BLaER1 (cell line): ENCODE measurements at regions not wholly inside any gene's neighbourhood (a gene's known extent, or its start where the extent isn't known, plus 50 kb on each side); places are given as distances from the start of the nearest gene placed in this dataset.

Experiments used
- H3K27ac ChIP-seq: shearing (Covaris generic); formaldehyde crosslinking; 2 replicates; pipeline ENCODE4 v1.8.1; 2022
- H3K27me3 ChIP-seq: shearing (Covaris generic); formaldehyde crosslinking; 2 replicates; pipeline ENCODE4 v1.8.1; 2022
- H3K36me3 ChIP-seq: shearing (Covaris generic); formaldehyde crosslinking; 2 replicates; pipeline ENCODE4 v1.8.1; 2022
- H3K4me1 ChIP-seq: shearing (Covaris generic); formaldehyde crosslinking; 2 replicates; pipeline ENCODE4 v1.8.1; 2022
- H3K4me2 ChIP-seq: shearing (Covaris generic); formaldehyde crosslinking; 2 replicates; pipeline ENCODE4 v1.8.1; 2022
- H3K4me3 ChIP-seq: shearing (Covaris generic); formaldehyde crosslinking; 2 replicates; pipeline ENCODE4 v1.8.1; 2022
- H3K9ac ChIP-seq: shearing (Covaris generic); formaldehyde crosslinking; 2 replicates; pipeline ENCODE4 v1.8.1; 2022
- H3K9me3 ChIP-seq: shearing (Covaris generic); formaldehyde crosslinking; 2 replicates; pipeline ENCODE4 v1.8.1; 2022
- H4K20me1 ChIP-seq: shearing (Covaris generic); formaldehyde crosslinking; 2 replicates; pipeline ENCODE4 v1.8.1; 2022
- Cebpa-rat ChIP-seq: shearing (Covaris generic); IDR thresholded peaks from 2 replicates; pipeline ENCODE4 v1.8.1; 2022

DNA sequence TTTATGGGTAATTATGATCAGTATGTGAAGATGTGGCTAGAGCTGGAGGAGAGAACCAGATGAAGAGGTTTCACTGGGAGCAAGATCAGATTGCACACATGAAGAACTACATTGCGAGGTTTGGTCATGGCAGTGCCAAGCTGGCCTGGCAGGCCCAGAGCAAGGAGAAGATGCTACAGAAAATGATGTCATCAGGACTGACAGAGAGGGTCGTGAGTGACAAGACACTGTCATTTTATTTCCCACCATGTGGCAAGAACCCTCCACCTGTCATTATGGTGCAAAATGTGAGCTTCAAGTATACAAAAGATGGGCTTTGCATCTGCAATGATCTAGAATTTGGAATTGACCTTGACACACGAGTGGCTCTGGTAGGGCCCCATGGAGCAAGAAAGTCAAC is 168.3 kb downstream of the C3orf38 start:
- no peak overlapping the region for H3K27ac ChIP-seq
- no peaks in the 10 kb centered on the region for H4K20me1 ChIP-seq
- H3K4me1 ChIP-seq, result no peaks in the 10 kb centered on the region
- H3K9me3 ChIP-seq, result no peaks in the 10 kb centered on the region
- TF ChIP-seq Cebpa-rat, result no peak
- no peak overlapping the region for H3K9ac ChIP-seq
- H3K27me3 ChIP-seq, result no peaks in the 10 kb centered on the region
- H3K4me3 ChIP-seq, result no peak overlapping the region
- no peaks in the 10 kb centered on the region for H3K36me3 ChIP-seq
- no peak overlapping the region for H3K4me2 ChIP-seq

DNA sequence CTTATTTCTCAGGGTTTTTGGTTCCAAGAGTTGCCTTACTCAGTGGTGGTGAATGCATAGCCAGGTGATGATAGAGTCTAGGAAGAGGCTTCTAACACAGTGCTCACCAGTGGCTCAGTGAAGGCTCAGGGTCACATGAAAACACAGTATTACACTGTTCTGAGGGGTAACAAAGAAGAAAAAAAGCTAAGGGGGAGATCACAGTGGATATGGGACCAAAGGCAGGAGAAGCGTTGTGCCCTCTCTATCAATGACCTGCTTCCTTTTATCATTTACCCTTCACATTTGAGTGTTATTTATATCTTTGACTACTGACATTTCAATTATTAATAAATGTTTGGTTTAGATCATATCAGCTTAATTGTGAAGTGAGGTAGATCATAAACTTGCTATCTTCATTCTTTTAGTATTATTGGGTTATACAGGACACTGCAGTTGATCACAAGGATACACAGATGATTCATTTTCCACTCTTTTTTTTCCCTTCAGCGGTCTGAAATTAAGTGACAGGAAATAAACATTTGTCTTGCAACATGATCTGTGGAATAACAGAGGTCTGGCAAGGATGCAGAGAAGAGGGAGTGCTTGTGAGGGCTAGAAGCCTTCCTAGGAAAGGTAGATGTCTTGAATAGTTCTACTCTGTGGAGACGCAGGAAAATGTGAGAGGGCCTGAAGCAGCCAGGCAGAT is 171.7 kb downstream of the C3orf38 start:
- no peaks in the 10 kb centered on the region for H3K4me1 ChIP-seq

DNA sequence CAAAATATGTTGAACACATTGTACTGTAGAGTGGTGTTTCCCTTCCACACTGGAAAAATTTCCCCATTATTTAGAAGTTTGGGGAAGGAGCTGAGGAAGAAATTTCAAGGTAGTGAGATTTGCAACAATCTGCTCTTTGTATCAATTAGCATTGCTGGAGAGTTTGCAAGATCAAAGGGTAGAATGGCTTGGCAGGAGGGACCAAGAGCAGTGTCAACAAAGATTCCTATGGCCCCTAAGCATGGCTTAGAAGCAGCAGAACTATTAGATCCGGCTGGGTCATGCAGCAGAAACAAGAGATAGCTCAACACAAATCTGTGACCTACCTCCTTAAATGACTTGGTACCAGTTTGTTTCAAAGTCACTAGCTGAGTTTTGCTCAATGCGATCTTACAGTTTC is 175.0 kb downstream of the C3orf38 start:
- no peak overlapping the region for H3K9ac ChIP-seq
- H3K4me1 ChIP-seq, result no peaks in the 10 kb centered on the region
- no peaks in the 10 kb centered on the region for H4K20me1 ChIP-seq
- H3K4me2 ChIP-seq, result no peak overlapping the region
- no peaks in the 10 kb centered on the region for H3K27me3 ChIP-seq
- no peaks in the 10 kb centered on the region for H3K9me3 ChIP-seq
- no peak for TF ChIP-seq Cebpa-rat
- H3K27ac ChIP-seq, result no peak overlapping the region
- H3K4me3 ChIP-seq, result no peak overlapping the region
- no peaks in the 10 kb centered on the region for H3K36me3 ChIP-seq

More for the DNA sequence above, 171.7 kb downstream of the C3orf38 start:
- Histone ChIP-seq H3K36me3 (no peaks in the 10 kb centered on the region), H3K27me3 (no peaks in the 10 kb centered on the region), H3K9ac (no peak overlapping the region), H3K4me3 (no peak overlapping the region), H3K4me2 (no peak overlapping the region), H3K27ac (no peak overlapping the region), H4K20me1 (no peaks in the 10 kb centered on the region), H3K9me3 (no peaks in the 10 kb centered on the region)
- TF ChIP-seq Cebpa-rat, result no peak

DNA sequence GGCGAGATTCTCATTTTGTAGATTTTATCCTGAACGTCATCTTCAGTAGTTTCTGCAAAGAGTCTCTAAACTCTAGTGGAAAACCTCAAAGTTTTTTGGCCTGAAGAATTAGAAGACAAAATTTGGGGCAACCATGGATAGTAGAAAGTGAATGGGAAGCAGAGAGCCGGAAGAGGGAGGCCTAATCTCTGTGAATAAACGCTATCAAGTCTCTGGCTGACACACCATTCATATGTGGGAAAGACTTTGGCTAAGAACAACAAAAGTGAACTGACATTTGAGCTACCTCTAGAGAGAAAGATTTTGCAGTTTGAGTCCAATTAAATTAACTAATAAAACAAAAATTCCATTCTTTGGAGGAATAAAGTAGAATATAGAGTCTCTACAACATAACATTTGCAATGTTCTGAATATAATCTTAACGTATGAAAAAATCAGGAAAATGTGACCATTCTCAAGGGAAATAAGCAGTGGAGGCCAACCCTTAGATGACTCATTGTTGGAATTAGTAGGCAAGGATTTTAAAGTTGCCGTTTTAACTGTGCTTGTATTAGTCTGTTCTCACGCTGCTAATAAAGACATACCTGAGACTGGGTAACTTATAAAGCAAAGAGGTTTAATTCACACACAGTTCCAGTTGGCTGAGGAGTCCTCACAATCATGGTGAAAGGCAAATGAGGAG is 184.6 kb downstream of the C3orf38 start:
- H3K4me3 ChIP-seq, result no peak overlapping the region
- H3K27ac ChIP-seq, result no peak overlapping the region
- no peaks in the 10 kb centered on the region for H3K4me1 ChIP-seq
- TF ChIP-seq Cebpa-rat, result no peak
- no peaks in the 10 kb centered on the region for H3K36me3 ChIP-seq
- H3K27me3 ChIP-seq, result no peaks in the 10 kb centered on the region
- H4K20me1 ChIP-seq, result no peaks in the 10 kb centered on the region
- no peaks in the 10 kb centered on the region for H3K9me3 ChIP-seq
- no peak overlapping the region for H3K9ac ChIP-seq
- H3K4me2 ChIP-seq, result no peak overlapping the region

DNA sequence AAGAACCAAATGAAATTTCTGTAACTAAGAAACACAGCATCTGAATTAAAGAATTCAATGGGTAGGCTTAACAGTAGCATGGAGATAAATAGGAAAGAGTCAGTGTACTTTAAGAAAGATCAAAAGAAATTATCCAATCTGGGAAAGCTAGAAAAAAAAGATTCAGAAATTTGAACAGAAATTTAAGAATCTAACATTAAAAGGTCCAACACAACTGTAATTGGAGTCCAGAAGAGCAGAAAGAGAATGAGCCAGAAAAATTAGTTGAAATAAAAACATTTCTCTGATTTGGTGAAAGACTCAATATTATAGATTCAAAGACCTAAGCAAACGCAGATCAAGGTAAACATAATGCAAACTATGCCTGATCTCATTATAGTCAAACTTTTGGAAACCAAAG is 187.1 kb downstream of the C3orf38 start:
- no peaks in the 10 kb centered on the region for H3K9me3 ChIP-seq
- no peaks in the 10 kb centered on the region for H3K36me3 ChIP-seq
- H3K4me1 ChIP-seq, result no peaks in the 10 kb centered on the region
- TF ChIP-seq Cebpa-rat, result no peak
- H3K27me3 ChIP-seq, result no peaks in the 10 kb centered on the region
- H4K20me1 ChIP-seq, result no peaks in the 10 kb centered on the region
- no peak overlapping the region for H3K4me2 ChIP-seq
- H3K27ac ChIP-seq, result no peak overlapping the region
- no peak overlapping the region for H3K9ac ChIP-seq
- H3K4me3 ChIP-seq, result no peak overlapping the region

DNA sequence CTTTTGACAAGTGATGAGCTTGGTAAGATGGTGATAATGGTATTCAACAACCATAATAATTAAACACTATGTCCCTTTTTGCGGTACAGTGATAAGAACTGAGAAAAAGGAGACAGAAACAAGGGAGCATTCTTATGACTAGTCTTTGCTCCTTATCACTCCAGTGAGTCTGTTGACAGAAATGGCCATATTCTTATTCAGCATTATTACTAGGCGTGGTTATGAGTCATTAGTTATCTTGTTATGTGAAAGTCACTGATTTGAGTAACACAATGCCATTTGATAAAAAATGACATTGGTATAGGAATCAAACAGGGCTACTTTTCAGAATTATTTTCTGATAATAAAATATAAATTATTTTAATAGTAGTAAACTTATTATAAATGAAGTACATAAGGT is 193.5 kb downstream of the C3orf38 start:
- Histone ChIP-seq H3K4me2 (no peak overlapping the region), H4K20me1 (no peaks in the 10 kb centered on the region), H3K27ac (no peak overlapping the region), H3K9ac (no peak overlapping the region), H3K9me3 (peaks cover 4% of the 10 kb centered on the region; the same call in 1 of the 2 replicates), H3K4me3 (no peak overlapping the region), H3K4me1 (no peaks in the 10 kb centered on the region), H3K36me3 (no peaks in the 10 kb centered on the region), H3K27me3 (no peaks in the 10 kb centered on the region)
- TF ChIP-seq Cebpa-rat, result no peak

GRCh38 chr3:88346643-88347042 is 196.9 kb downstream of the C3orf38 start:
- Histone ChIP-seq H4K20me1 (no peaks in the 10 kb centered on the region), H3K4me1 (no peaks in the 10 kb centered on the region), H3K36me3 (no peaks in the 10 kb centered on the region), H3K9me3 (peaks cover 4% of the 10 kb centered on the region; the same call in 1 of the 2 replicates), H3K4me2 (no peak overlapping the region), H3K27me3 (no peaks in the 10 kb centered on the region), H3K4me3 (no peak overlapping the region), H3K27ac (no peak overlapping the region), H3K9ac (no peak overlapping the region)
- TF ChIP-seq Cebpa-rat, result no peak

DNA sequence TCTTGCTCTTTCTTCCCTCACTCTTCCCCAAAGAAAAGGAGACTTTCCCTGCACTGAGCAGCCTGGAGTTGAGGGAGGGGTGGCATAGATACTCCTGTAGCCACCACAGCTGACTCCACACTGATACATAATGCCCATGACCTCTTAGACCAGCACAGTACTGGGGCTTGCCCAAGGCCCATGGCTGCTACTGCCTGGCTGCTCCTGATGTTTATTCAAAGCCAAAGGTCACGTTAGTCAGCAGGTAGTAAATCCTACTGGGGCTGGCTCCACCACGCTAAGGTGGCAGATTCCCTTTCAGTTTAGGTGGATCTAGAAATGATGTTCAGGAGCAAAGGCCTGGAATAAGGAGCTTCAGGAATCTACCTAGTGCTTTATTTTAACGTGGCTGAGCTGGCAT is 212.7 kb downstream of the C3orf38 start:
- no peaks in the 10 kb centered on the region for H3K36me3 ChIP-seq
- no peaks in the 10 kb centered on the region for H3K27me3 ChIP-seq
- no peak overlapping the region for H3K4me2 ChIP-seq
- no peak overlapping the region for H3K27ac ChIP-seq
- no peaks in the 10 kb centered on the region; the same call in 1 of the 2 replicates for H3K9me3 ChIP-seq
- no peak overlapping the region for H3K9ac ChIP-seq
- no peak overlapping the region for H3K4me3 ChIP-seq
- H3K4me1 ChIP-seq, result no peaks in the 10 kb centered on the region
- TF ChIP-seq Cebpa-rat, result no peak
- no peaks in the 10 kb centered on the region for H4K20me1 ChIP-seq

DNA sequence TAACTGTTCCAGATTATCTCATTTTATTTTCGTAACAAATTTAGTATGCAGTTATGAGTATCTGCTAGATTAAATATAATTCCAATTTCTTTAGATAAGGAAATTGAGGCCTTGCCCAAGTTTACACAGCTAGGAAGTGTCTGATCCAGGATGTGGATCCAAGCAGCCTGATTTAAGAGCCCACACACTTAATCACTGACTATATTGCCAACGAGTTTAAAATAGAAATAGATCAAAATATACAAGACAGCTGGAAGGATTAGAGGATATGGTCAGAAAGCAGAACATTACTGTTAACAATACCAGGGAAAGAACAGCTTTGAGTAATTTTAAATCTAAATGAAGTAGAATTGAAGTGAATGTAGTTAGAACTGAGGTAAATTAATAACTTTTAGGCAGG is 215.2 kb downstream of the C3orf38 start:
- H3K4me2 ChIP-seq, result no peak overlapping the region
- no peak for TF ChIP-seq Cebpa-rat
- H3K4me1 ChIP-seq, result no peaks in the 10 kb centered on the region
- no peaks in the 10 kb centered on the region for H3K27me3 ChIP-seq
- no peaks in the 10 kb centered on the region for H3K36me3 ChIP-seq
- H3K9me3 ChIP-seq, result no peaks in the 10 kb centered on the region; the same call in 1 of the 2 replicates
- no peaks in the 10 kb centered on the region for H4K20me1 ChIP-seq
- no peak overlapping the region for H3K4me3 ChIP-seq
- no peak overlapping the region for H3K9ac ChIP-seq
- H3K27ac ChIP-seq, result no peak overlapping the region

DNA sequence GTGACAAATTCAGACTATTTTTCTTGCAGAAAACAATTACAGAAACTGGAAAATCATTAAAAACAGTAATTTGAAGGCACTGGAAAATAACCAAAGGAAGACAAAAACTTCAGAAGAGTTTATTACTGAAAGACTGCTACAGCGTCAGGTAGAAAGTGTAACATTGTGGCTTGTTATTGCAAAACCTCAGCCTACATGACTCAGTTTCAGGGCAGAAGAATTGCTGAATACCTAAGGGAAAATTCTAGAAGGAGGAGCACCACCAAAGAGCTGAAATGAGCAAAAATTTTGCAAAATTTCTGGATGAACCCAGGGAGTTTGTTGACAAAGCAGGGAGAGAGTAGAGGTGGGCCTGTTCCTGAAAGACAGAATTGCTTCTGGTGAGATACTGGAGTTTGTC is 219.6 kb downstream of the C3orf38 start:
- H3K9me3 ChIP-seq, result peaks cover 8% of the 10 kb centered on the region; the same call in 1 of the 2 replicates
- no peak overlapping the region for H3K27ac ChIP-seq
- H3K4me1 ChIP-seq, result no peaks in the 10 kb centered on the region
- no peak overlapping the region for H3K9ac ChIP-seq
- H3K36me3 ChIP-seq, result no peaks in the 10 kb centered on the region
- TF ChIP-seq Cebpa-rat, result no peak
- H4K20me1 ChIP-seq, result no peaks in the 10 kb centered on the region
- no peak overlapping the region for H3K4me3 ChIP-seq
- no peaks in the 10 kb centered on the region for H3K27me3 ChIP-seq
- no peak overlapping the region for H3K4me2 ChIP-seq
